Stimulated activated CD4-positive, alpha-beta T cell treated with anti-CD3 and anti-CD28 coated beads, Interleukin-1b, Interleukin-23, amount 100 ng/mL, for 48 hours (primary cell): ENCODE measurements at regions not wholly inside any gene's neighbourhood (a gene's known extent, or its start where the extent isn't known, plus 50 kb on each side); places are given as distances from the start of the nearest gene placed in this dataset.
"Not testable (repeated sequence)": the region's sequence is repeated elsewhere in the genome, so short reads cannot be mapped to it uniquely, and the experiment has no call there.

ENCODE experiments used
- DNase-seq: peaks from one replicate; pipeline ENCODE4 v3.0.0-alpha.2; 2020

DNA sequence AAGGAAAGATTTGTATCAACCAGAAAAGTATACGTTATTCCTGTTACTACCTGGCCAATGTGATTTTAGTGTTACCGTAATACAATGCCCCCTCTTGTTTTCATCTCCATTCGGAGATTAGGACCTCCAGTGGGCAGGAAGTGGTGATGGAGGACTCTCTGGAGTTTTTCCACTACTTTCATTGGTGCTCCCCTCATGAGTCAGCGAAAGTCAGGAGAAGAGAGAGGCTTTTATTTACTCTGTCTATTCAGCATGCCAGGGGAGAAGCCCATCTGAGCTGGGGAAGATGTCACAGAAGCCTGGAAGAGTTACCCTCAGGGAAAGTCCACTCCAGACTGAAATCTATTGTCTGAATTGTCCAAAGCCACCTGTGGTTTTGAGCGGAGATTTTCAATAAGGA is 88.2 kb upstream of the THUMPD2 start:
- DNase-seq, result no peak

DNA sequence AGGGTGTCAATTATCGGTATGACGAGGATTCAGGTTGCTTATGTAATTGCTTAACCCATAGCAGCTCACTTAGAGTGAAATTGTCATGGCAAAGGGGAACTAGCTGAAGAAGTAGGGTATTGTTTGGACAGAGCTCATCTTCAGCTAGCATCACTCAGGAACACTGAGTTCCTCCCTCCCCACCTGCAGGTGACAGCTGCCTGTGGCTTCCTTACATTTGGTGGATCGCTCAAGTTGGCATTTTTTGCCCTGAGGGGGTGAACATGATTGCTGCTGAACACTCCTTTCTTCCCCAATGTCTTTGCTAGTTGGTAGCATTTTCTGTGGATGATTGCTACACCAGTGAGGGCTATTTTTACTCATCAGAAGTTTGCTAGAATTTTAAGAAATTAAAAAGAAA is 86.7 kb upstream of the THUMPD2 start:
- no peak for DNase-seq

DNA sequence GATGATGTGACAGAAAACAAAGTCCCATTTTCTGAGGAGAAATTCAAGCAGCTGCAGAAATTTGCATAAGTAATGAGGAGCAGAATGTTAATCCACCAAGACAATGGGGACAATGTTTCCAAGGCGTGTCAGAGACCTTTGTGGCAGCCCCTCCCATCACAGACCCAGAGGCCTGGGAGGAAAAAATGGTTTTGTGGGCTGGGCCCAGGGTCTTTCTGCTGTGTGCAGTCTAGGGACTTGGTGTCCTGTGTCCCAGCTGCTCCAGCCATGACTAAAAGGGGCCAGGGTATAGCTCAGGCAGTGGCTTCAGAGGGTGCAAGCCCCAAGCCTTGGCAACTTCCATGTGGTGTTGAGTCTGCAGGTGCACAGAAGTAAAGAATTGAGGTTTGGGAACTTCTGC is 84.6 kb upstream of the THUMPD2 start:
- not testable (repeated sequence) for DNase-seq

DNA sequence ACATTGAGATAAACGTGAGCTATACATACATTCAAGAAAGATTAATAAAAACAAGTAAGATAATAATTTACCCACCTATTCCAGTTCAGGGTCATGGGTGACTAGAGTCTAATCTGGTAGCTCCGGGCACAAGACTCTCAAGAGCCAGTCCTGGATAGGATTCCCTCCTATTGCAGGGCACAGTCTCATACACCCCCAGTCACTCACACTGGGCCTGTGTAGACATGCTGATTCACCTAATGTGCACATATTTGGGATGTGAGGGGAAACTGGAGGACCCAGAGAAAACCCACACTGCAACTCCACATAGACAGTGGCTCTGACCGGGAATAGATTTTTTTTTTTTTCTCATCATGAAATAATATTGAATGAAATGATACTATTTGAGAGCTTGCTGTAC is 81.5 kb upstream of the THUMPD2 start:
- no peak for DNase-seq

DNA sequence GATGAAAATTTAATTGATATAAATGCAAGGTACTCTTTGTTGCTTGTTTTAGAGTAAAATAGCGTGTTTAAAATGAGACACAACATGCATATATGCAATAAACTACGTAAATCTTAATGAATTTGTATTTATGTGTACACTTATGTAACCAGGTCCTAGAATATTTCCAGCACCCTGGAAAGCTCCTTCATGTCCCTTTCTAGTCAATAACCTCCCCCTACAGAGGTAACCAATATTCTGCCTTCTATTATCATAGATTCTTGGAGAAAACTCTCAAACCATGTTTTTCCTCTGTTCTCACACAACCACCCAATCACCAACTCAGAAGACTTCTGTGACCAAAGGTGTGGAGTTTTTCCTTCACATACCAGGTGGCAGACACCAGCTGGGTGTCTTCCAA is 79.6 kb upstream of the THUMPD2 start:
- DNase-seq, result no peak

DNA sequence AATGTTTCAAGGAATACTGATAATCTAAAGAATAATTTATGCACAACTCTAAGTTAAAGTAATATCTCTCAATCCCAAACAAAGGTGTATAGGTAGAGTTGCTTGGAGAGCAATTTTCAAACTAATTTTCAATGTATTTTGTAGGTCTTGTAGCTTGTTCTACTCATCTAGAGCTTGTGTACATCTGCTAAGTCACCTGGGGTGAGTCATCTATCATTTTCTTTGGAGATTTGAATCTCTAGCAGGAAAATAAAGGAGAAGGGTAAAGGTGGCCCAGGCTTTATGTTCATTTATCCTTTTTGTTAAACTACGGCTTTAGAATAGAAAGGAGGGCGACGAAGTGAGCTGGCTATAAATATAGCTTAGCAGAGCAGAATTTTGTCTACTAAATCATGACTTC is 76.8 kb upstream of the THUMPD2 start:
- no peak for DNase-seq

DNA sequence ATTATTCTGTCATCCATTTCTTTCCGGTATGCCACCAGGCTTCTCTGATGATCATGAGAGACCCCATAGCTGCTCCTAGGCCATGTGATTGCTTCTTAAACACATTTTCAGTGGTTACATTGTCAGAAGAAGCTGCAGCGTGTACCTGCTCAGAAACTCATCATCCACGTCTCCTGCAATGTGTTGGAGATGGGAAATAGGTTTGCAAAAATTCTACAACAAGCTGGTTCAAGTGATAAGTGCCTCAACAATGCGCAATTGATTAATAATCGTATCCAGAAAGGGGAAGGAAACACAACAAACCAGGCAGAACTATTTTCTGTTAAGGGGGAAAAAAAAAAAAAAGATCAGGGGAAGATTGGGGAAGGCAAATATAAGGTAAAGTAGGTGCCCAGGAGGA is 75.7 kb upstream of the THUMPD2 start:
- no peak for DNase-seq

DNA sequence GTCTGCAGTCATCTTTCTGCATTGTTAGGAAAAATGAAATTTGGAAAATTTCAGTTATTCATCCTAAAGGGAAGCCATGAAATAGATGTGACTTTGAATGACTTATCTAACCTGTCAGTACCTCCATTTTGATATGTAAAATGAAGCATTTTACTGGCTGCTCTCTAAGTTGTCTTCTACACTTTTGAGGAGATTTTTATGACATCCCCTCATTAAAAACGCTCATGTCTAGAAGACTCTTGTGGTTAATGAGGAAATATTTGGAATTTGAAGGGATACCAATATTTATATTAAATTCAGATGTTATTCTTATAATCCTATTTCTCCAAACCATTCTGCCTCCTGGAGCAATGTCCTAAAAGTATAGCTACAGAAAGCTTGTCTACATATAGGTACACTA is 73.8 kb upstream of the THUMPD2 start:
- DNase-seq, result no peak

DNA sequence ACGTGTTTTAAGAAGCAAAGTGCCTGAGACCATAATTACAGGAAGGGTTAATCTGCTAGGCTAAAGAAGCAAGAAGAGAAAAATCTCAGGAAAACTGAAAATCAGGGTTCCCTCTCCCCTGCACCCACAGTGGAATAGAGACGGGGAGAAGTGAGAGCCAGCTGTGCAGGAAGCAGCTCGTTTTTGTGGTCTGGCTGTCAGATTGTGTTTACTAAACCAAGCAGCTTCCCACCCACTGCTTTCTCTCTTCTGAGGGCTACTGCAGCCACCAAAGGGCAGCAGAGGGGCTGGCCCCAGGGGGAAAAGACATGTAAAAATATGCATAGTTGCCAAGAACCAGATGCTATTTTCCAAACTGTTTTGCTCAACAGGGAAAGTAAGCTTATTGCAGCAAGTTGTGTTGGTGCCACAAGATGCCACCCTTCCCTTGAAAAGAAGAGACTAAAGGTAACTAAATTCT is 72.6 kb upstream of the THUMPD2 start:
- DNase-seq, result no peak

DNA sequence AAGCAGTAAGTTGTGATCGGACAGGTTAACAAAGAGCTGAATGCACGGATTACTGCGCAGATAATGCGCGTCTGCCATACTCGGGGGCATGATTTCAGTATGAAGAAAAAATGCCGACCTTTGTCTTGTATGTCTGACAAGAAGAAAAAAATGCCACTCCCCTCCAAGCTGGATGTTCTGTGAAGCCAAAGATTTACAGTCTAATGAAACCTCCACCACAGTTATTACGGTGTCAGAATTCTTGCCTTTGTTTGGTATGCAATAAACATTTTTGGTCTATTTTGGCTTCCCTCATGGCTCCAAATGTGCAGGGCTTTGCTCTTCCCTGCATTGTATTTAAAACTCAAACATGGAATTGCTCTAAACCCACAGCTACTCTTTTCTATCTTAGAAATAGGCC is 72.2 kb upstream of the THUMPD2 start:
- no peak for DNase-seq

DNA sequence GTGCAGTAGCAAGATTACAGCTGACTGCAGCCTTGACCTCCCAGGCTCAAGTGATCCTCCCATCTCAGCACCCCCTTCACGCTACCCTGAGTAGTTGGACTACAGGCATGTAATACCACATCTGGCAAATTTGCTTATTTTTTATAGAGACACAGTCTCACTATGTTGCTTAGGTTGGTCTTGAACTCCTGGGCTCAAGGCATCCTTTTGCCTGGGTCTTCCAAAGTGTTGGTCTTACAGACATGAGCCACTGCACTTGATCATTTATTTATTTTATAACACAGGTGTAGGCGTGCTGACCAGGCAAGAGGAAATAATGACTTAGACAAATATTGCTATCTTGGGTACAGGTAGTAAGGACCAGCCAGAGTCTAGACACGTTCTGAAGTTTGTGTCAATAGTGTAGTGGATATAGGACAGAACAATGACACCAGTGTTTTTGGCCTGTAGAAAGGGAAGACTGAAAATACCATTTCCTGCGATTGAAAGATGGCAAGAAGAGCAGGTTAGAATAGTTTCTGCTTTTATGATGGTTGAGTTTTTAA is 71.0 kb upstream of the THUMPD2 start:
- DNase-seq, result no peak

DNA sequence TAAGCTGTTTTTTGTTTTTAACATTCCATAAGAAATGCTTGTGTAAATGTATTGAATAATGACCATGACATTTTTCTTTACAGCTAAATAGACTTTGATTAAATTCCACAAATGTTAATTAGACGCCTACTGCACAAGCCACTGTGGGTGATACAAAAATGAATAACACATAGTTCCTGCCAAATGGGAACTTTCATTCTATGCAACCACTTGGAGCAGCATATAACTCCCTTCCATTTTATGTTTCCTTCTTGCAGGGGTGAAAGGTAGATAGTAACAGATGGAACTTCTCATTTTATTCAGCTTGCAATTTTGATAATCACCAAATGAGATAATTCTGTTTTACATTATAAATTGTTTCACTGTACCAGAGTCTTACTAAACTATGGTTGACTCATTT is 70.0 kb upstream of the THUMPD2 start:
- DNase-seq, result no peak

DNA sequence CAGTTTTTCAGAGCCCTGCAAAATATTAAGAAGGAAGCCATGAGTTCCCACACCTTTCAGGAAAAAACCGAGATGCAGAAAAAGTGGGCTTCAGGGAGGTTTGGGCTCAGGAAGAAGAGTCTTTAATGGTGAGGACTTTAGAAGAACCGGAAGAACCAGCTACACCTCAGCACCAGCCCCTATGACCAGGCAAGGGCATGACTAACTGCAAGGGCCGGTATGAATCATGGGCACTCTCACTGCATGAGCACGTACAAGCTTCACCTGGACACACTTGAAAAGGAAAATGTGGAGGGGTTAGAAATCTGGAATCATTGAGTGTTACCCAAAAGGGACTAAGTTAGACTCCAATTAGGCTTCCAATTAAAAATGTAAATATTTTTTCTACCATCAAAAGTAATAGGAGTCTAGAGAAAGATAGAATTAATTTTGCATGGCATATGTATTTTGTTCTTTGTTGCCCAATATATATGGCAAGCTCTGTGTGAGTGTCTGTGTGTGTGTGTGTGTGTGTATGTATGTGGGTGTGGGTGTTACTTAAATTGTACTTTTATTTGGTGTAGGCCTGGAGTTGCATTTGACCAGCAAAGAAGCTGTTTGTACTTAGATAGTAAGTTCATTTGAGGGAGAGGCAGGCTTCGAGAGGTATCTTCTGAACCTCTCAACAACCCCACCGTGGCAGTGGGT is 66.5 kb upstream of the THUMPD2 start:
- no peak for DNase-seq

DNA sequence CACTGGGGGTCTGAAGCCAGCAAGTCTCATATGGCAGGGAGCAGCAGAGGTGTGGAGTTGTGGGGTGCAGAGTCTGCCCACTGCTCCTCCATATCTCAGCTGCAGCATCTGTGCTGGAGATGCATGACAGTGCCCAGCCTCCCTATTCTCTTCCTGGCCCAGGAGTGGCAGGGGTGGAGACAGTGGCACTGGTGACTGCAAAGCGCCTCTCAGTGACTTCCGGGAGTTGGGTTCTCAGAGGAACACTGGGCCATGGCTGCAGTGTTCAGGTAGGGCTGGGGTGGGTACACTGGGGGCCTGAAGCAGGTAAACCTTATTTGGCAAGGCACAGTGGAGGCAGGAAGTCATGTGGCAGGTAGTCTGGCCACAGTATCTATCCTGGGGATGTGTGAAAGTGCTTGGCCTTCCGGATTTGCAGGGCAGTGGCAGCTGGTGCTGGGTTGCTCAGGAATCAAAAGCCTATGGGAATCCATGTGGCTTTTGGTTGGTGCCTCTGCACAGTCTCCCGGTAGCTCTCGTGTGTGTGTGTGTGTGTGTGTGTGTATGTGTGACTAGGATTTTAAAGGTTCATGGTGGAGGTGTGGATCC is 60.3 kb upstream of the THUMPD2 start:
- no peak for DNase-seq

DNA sequence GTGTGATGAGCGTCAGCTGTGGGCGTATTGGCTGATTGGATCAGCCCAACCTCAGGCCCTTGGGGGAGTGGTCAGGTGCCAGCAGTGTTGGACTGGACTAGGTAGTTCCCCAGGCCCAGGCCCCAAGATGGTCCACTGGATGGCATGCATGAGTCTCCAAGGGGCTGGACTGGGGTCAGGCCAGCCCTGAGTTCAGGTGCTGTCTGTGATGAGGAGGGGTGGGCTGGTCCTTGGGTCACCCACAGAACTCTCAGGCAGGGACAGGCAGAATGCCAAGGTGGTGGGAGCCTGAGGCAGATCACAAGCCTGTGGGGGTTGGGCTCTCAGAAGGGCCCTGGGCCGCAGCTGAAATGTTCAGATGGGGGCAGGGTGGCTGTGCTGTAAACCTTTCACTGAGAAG is 59.5 kb upstream of the THUMPD2 start:
- no peak for DNase-seq

DNA sequence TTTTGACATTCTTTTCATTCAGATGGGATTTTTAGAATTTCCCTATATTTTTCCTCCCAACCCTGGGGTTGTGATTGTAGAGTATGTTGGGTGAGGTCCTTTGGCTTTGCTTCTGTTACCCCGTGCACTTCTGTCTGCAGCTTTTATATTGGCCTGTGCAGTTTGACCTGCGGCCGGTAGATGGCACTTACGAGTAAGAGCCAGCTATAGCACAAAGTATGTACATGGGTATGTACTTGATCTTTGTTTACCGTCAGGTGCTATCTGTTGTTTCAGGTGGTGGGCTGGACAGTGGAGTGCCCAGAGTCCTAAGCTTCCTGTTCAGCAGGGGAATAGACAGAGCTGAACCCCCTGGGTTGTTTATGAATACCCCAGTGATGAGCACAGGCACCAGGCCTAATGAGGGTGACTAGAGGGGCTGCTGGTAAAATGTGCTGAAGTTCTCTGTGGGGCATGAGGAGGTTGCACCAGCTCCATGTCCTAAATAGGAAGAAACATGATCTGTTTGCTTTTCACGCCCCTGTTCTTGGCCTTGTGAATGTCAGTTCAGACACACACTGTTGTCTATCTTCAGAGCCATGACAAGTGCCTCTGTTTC is 58.9 kb upstream of the THUMPD2 start:
- DNase-seq, result no peak

DNA sequence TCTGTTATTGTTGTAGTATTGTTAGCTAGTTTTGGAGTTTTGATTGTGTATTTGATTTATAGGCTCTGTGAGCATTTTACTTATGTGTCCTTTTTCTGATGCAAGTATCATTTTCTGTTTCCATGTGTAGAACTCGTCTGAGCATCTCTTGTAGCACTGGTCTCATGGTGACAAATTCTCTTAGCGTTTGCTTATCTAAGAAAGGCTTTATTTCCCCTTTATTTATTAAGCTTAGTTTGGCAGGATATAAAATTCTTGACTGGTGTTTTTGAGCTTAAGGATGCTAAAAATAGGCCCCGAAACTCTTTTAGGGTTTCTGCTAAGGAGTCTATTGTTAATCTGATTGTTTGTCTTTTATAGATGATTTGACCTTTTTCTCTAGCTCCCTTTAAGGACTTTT is 57.6 kb upstream of the THUMPD2 start:
- no peak for DNase-seq

DNA sequence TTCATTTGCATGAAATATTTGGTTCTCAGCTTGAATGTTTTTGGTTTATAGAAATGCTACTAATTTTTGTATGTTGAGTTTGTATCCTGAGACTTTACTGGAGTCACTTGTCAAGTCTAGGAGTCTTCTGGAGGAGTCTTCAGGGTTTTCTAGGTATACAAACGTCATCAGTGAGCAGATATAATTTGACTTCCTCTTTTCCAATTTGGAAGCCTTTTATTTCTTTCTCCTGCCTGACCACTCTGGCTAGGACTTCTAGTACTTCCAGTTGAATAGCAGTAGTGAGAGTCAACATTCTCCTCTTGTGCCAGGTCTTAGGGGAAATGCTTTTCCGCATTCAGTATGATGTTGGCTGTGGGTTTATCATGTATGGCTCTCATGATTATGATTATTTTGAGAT is 55.4 kb upstream of the THUMPD2 start:
- DNase-seq, result no peak

DNA sequence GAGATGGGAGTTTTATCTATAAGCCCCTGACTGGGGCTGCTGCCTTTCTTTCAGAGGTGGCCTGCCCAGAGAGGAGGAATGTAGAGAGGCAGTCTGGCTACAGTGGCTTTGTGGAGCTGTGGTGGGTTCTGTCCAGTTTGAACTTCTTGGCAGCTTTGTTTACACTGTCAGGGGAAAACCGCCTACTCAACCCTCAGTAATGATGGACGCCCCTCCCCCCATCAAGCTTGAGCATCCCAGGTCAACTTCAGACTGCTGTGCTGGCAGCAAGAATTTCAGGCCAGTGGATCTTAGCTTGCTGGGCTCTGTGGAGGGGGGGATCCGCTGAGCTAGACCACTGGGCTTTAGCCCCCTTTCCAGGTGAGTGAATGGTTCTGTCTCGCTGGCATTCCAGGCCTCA is 51.6 kb upstream of the THUMPD2 start:
- not testable (repeated sequence) for DNase-seq
